WTC11 (cell line): ENCODE measurements at regions not wholly inside any gene's neighbourhood (a gene's known extent, or its start where the extent isn't known, plus 50 kb on each side); places are given as distances from the start of the nearest gene placed in this dataset.

Experiments
- ATAC-seq: fragments of 200-7000 bp; cut with Tn5 transposase; 2 replicates; pipeline ENCODE4 v1.10.0; 2021; ENCODE audit warnings: mild to moderate bottlenecking, moderate library complexity
- CTCF ChIA-PET: fragments of 300-600 bp; sonication (Branson Sonifier 250); formaldehyde crosslinking; loops from one replicate; lab custom pipeline; 2021; ENCODE audit warnings: antibody characterized with exemption; lab: Charles Lee
- POLR2A ChIA-PET: fragments of 350-600 bp; sonication (Branson Sonifier 250); formaldehyde crosslinking; loops from one replicate; lab custom pipeline; 2021; ENCODE audit warnings: antibody characterized with exemption; lab: Charles Lee
- DNase-seq: peaks from one replicate; pipeline ENCODE4 v3.0.0; 2021; ENCODE audit warnings: low spot score
- H3K27ac Mint-ChIP-seq: 2 replicates; pipeline ENCODE4 v1.8.0; 2021; ENCODE audit warnings: mixed read lengths
- H3K27me3 Mint-ChIP-seq: 2 replicates; pipeline ENCODE4 v1.8.0; 2021; ENCODE audit warnings: low read depth, mild to moderate bottlenecking, moderate library complexity, mixed read lengths
- H3K36me3 Mint-ChIP-seq: 2 replicates; pipeline ENCODE4 v1.8.0; 2021; ENCODE audit warnings: mixed read lengths
- H3K4me1 Mint-ChIP-seq: 2 replicates; pipeline ENCODE4 v1.8.0; 2022; ENCODE audit warnings: mixed read lengths
- H3K4me3 Mint-ChIP-seq: 2 replicates; pipeline ENCODE4 v1.8.0; 2021; ENCODE audit warnings: mild to moderate bottlenecking, moderate library complexity, mixed read lengths
- H3K9me3 Mint-ChIP-seq: 2 replicates; pipeline ENCODE4 v1.8.0; 2021; ENCODE audit warnings: mixed read lengths
- ATF1 ChIP-seq: sonication (generic); formaldehyde crosslinking; IDR thresholded peaks from 2 replicates; pipeline ENCODE4 v1.8.1; 2023; ENCODE audit warnings: mild to moderate bottlenecking, moderate library complexity, missing genetic modification reagents
- ELF4 ChIP-seq: sonication (generic); formaldehyde crosslinking; IDR thresholded peaks from 2 replicates; pipeline ENCODE4 v1.8.1; 2022; ENCODE audit warnings: low read depth, mild to moderate bottlenecking, moderate library complexity, missing genetic modification reagents
- ESRRA ChIP-seq: sonication (generic); formaldehyde crosslinking; IDR thresholded peaks from 2 replicates; pipeline ENCODE4 v1.8.1; 2022; ENCODE audit warnings: mild to moderate bottlenecking, missing genetic modification reagents, borderline replicate concordance
- FOXP1 ChIP-seq: sonication (generic); formaldehyde crosslinking; IDR thresholded peaks from 2 replicates; pipeline ENCODE4 v1.8.0; 2022; ENCODE audit warnings: missing genetic modification reagents, mild to moderate bottlenecking, moderate library complexity, borderline replicate concordance
- MXD4 ChIP-seq: fragments of 250-450 bp; sonication (Bioruptor Pico); IDR thresholded peaks from 2 replicates; pipeline ENCODE4 v1.8.0; 2021; ENCODE audit warnings: mild to moderate bottlenecking, moderate library complexity, borderline replicate concordance
- NR1H2 ChIP-seq: sonication (generic); formaldehyde crosslinking; IDR thresholded peaks from 2 replicates; pipeline ENCODE4 v1.9.0; 2021; ENCODE audit warnings: mild to moderate bottlenecking, moderate library complexity, missing genetic modification reagents
- OVOL2 ChIP-seq: fragments of 250-450 bp; sonication (Bioruptor Pico); IDR thresholded peaks from 2 replicates; pipeline ENCODE4 v1.9.0; 2021; ENCODE audit warnings: mild to moderate bottlenecking, borderline replicate concordance
- PRDM15 ChIP-seq: sonication (generic); formaldehyde crosslinking; IDR thresholded peaks from 2 replicates; pipeline ENCODE4 v1.8.0; 2022; ENCODE audit warnings: missing genetic modification reagents
- PREB ChIP-seq: sonication (generic); formaldehyde crosslinking; IDR thresholded peaks from 2 replicates; pipeline ENCODE4 v1.8.1; 2022; ENCODE audit warnings: mild to moderate bottlenecking, missing genetic modification reagents, moderate library complexity, borderline replicate concordance
- RELA ChIP-seq: sonication (generic); formaldehyde crosslinking; IDR thresholded peaks from 2 replicates; pipeline ENCODE4 v1.8.1; 2022; ENCODE audit warnings: missing genetic modification reagents, mild to moderate bottlenecking, borderline replicate concordance
- TCF7 ChIP-seq: sonication (generic); formaldehyde crosslinking; IDR thresholded peaks from 2 replicates; pipeline ENCODE4 v1.8.0; 2022; ENCODE audit warnings: mild to moderate bottlenecking, low read depth, missing genetic modification reagents, moderate library complexity
- ZNF138 ChIP-seq: sonication (generic); formaldehyde crosslinking; conservative IDR thresholded peaks from 2 replicates; pipeline ENCODE4 v1.8.1; 2022; ENCODE audit warnings: mild to moderate bottlenecking, moderate library complexity, missing genetic modification reagents
- ZNF396 ChIP-seq: fragments of 250-450 bp; sonication (Bioruptor Pico); IDR thresholded peaks from 2 replicates; pipeline ENCODE4 v1.8.0; 2021; ENCODE audit warnings: mild to moderate bottlenecking, moderate library complexity, borderline replicate concordance
- TF ChIP-seq, protein P1 (sequence below): fragments of 250-450 bp; sonication (Bioruptor Pico); IDR thresholded peaks from 2 replicates; pipeline ENCODE4 v1.9.0; 2021; ENCODE audit warnings: mild to moderate bottlenecking
- TF ChIP-seq, protein P2 (sequence below): fragments of 250-450 bp; sonication (Bioruptor Pico); IDR thresholded peaks from 2 replicates; pipeline ENCODE4 v1.9.0; 2021; ENCODE audit warnings: mild to moderate bottlenecking, borderline replicate concordance

DNA sequence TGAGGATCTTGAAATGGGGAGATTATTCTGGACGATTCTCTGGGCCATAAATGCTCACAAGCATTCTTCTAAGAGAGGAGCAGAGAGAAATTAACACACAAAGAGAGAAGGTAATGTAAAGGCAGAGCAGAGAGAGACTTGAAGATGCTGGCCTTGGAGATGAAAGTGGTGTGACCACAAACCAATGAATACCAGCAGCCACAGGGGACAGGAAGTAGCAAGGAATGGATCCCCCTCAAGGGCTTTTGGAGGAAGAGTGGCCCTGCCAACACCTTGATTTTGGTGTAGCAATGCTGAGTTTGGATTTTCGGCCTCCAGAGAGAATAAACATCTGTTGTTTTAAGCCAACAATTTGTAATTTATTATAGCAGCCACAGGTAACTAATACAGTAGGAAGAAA lies 1155.6 kb downstream of the TYW1 start:
- Mint-ChIP-seq H3K4me1 (peaks cover 11% of the 10 kb centered on the region), H3K4me3 (no peak overlapping the region), H3K27me3 (no peaks in the 10 kb centered on the region)
- no peak for ATAC-seq
- POLR2A ChIA-PET, result no interaction called here
- TF ChIP-seq FOXP1 (no peak), ZNF396 (CRISPR knock-in tag) (no peak), PRDM15 (CRISPR knock-in tag) (no peak), MXD4 (no peak)
- TF ChIP-seq, all 79 proteins: peak for 0
- peaks cover 16% of the 10 kb centered on the region for H3K9me3 Mint-ChIP-seq
- no peaks in the 10 kb centered on the region for H3K36me3 Mint-ChIP-seq
- DNase-seq, result no peak
- no peak overlapping the region for H3K27ac Mint-ChIP-seq
- CTCF ChIA-PET, result no interaction called here

- POLR2A ChIA-PET, result no interaction called here
- peaks cover 15% of the 10 kb centered on the region for H3K9me3 Mint-ChIP-seq
- no peaks in the 10 kb centered on the region for H3K36me3 Mint-ChIP-seq
- H3K27ac Mint-ChIP-seq, result no peak overlapping the region
- ATAC-seq, result no peak
- H3K4me3 Mint-ChIP-seq, result no peak overlapping the region
- TF ChIP-seq OVOL2 (CRISPR knock-in tag) (no peak), RELA (CRISPR knock-in tag) (no peak)
- TF ChIP-seq, all 79 proteins: peak for 0
- Mint-ChIP-seq H3K4me1 (peaks cover 8% of the 10 kb centered on the region), H3K27me3 (no peaks in the 10 kb centered on the region)
- DNase-seq, result no peak
- CTCF ChIA-PET, result no interaction called here
Measured at GRCh38 chr7:68155676-68156075, 1159.0 kb downstream of the TYW1 start.

DNA sequence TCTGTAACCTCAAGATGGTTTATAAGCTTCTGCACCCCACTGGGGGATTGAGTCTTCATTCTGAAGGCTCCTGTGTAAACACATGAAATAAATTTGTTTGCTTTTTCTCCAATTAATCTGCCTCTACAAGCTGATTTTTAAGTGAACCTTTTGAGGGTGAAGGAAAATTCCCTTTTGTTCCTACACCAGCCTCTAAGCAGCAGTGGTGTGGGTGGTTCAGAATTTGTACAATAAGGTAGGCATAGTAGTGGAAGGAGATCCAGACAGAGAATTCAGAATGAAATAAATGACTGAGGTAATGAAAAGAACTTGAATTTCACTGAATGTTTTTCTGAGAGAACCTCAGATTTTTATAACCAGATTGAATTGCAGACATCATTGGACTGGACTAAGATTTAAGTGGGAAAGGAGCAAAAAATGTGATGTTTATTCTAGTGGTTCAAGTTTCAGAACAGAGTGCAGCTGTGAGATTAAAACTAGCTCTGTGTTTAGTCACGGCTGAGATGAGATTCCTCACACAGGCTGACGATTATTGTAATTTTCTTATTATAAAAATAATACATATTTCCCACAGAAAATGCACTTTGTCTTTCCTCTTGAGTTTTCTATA lies 1162.2 kb downstream of the TYW1 start:
- ATAC-seq (no peak), DNase-seq (no peak)
- Mint-ChIP-seq H3K27me3 (no peaks in the 10 kb centered on the region), H3K4me1 (no peaks in the 10 kb centered on the region), H3K4me3 (no peak overlapping the region), H3K9me3 (peaks cover 15% of the 10 kb centered on the region), H3K27ac (no peak overlapping the region), H3K36me3 (no peaks in the 10 kb centered on the region)
- POLR2A ChIA-PET, result no interaction called here
- TF ChIP-seq, protein P1, sequence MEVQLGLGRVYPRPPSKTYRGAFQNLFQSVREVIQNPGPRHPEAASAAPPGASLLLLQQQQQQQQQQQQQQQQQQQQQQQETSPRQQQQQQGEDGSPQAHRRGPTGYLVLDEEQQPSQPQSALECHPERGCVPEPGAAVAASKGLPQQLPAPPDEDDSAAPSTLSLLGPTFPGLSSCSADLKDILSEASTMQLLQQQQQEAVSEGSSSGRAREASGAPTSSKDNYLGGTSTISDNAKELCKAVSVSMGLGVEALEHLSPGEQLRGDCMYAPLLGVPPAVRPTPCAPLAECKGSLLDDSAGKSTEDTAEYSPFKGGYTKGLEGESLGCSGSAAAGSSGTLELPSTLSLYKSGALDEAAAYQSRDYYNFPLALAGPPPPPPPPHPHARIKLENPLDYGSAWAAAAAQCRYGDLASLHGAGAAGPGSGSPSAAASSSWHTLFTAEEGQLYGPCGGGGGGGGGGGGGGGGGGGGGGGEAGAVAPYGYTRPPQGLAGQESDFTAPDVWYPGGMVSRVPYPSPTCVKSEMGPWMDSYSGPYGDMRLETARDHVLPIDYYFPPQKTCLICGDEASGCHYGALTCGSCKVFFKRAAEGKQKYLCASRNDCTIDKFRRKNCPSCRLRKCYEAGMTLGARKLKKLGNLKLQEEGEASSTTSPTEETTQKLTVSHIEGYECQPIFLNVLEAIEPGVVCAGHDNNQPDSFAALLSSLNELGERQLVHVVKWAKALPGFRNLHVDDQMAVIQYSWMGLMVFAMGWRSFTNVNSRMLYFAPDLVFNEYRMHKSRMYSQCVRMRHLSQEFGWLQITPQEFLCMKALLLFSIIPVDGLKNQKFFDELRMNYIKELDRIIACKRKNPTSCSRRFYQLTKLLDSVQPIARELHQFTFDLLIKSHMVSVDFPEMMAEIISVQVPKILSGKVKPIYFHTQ (CRISPR knock-in tag), result no peak
- TF ChIP-seq ZNF138 (no peak), PREB (CRISPR knock-in tag) (no peak), TCF7 (CRISPR knock-in tag) (no peak), NR1H2 (CRISPR knock-in tag) (no peak), ATF1 (no peak), ELF4 (CRISPR knock-in tag) (no peak), ESRRA (CRISPR knock-in tag) (no peak)
- TF ChIP-seq, protein P2, sequence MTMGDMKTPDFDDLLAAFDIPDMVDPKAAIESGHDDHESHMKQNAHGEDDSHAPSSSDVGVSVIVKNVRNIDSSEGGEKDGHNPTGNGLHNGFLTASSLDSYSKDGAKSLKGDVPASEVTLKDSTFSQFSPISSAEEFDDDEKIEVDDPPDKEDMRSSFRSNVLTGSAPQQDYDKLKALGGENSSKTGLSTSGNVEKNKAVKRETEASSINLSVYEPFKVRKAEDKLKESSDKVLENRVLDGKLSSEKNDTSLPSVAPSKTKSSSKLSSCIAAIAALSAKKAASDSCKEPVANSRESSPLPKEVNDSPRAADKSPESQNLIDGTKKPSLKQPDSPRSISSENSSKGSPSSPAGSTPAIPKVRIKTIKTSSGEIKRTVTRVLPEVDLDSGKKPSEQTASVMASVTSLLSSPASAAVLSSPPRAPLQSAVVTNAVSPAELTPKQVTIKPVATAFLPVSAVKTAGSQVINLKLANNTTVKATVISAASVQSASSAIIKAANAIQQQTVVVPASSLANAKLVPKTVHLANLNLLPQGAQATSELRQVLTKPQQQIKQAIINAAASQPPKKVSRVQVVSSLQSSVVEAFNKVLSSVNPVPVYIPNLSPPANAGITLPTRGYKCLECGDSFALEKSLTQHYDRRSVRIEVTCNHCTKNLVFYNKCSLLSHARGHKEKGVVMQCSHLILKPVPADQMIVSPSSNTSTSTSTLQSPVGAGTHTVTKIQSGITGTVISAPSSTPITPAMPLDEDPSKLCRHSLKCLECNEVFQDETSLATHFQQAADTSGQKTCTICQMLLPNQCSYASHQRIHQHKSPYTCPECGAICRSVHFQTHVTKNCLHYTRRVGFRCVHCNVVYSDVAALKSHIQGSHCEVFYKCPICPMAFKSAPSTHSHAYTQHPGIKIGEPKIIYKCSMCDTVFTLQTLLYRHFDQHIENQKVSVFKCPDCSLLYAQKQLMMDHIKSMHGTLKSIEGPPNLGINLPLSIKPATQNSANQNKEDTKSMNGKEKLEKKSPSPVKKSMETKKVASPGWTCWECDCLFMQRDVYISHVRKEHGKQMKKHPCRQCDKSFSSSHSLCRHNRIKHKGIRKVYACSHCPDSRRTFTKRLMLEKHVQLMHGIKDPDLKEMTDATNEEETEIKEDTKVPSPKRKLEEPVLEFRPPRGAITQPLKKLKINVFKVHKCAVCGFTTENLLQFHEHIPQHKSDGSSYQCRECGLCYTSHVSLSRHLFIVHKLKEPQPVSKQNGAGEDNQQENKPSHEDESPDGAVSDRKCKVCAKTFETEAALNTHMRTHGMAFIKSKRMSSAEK (CRISPR knock-in tag), result no peak
- CTCF ChIA-PET, result no interaction called here
